Erythroblast (primary cell): ENCODE measurements at regions not wholly inside any gene's neighbourhood (a gene's known extent, or its start where the extent isn't known, plus 50 kb on each side); places are given as distances from the start of the nearest gene placed in this dataset.

ENCODE experiments used
- DNase-seq, 2 experiments: peaks; one replicate each; lab custom pipeline; 2025; lab: John Stamatoyannopoulos, UW
- GATA1 ChIP-seq: IDR thresholded peaks from 2 replicates; pipeline ENCODE4 v1.6.1; 2011; ENCODE audit warnings: low read depth, mild to moderate bottlenecking, control low read depth, low read length, moderate library complexity
- POLR2A ChIP-seq: IDR thresholded peaks from 2 replicates; pipeline ENCODE4 v1.6.1; 2011; ENCODE audit warnings: mild to moderate bottlenecking, low read length

- no peak for DNase-seq
- no peak for TF ChIP-seq POLR2A
- no peak for TF ChIP-seq GATA1
Measured at GRCh38 chr6:91279740-91280493, 693.0 kb upstream of the MAP3K7 start.

GRCh38 chr6:91278416-91278815 is 691.5 kb upstream of the MAP3K7 start:
- DNase-seq: no peak
- TF ChIP-seq GATA1 (no peak), POLR2A (no peak)

GRCh38 chr6:91276315-91276714 is 689.4 kb upstream of the MAP3K7 start:
- TF ChIP-seq GATA1: no peak
- TF ChIP-seq POLR2A: no peak
- no peak for DNase-seq

- TF ChIP-seq POLR2A: no peak
- no peak for TF ChIP-seq GATA1
Measured at GRCh38 chr6:91273729-91274128, 686.9 kb upstream of the MAP3K7 start.

GRCh38 chr6:91271807-91272206 is 684.9 kb upstream of the MAP3K7 start:
- no peak for DNase-seq
- no peak for TF ChIP-seq GATA1

More at GRCh38 chr6:91273729-91274128, 686.9 kb upstream of the MAP3K7 start:
- no peak for DNase-seq

- TF ChIP-seq GATA1 (no peak), POLR2A (no peak)
- DNase-seq: no peak
Measured at GRCh38 chr6:91268941-91269340, 682.1 kb upstream of the MAP3K7 start.

GRCh38 chr6:91267246-91267645 is 680.4 kb upstream of the MAP3K7 start:
- no peak for DNase-seq
- no peak for TF ChIP-seq GATA1
- TF ChIP-seq POLR2A: no peak

GRCh38 chr6:91266156-91266555 is 679.3 kb upstream of the MAP3K7 start:
- DNase-seq: no peak
- TF ChIP-seq GATA1: no peak
- no peak for TF ChIP-seq POLR2A

- TF ChIP-seq POLR2A: no peak
Measured at GRCh38 chr6:91243436-91243835, 656.6 kb upstream of the MAP3K7 start.

GRCh38 chr6:91242614-91242949 is 655.7 kb upstream of the MAP3K7 start:
- no peak for TF ChIP-seq GATA1
- no peak for TF ChIP-seq POLR2A
- DNase-seq: no peak

More at GRCh38 chr6:91243436-91243835, 656.6 kb upstream of the MAP3K7 start:
- DNase-seq: no peak

GRCh38 chr6:91241946-91242613 is 655.2 kb upstream of the MAP3K7 start:
- no peak for DNase-seq
- TF ChIP-seq GATA1 (no peak), POLR2A (no peak)

- TF ChIP-seq POLR2A (no peak), GATA1 (no peak)
- no peak for DNase-seq
Measured at GRCh38 chr6:91240878-91241603, 654.2 kb upstream of the MAP3K7 start.

- no peak for DNase-seq
- TF ChIP-seq POLR2A (no peak), GATA1 (no peak)
Measured at GRCh38 chr6:91221072-91221720, 634.3 kb upstream of the MAP3K7 start.
